ENCODE measurements at regions not wholly inside any gene's neighbourhood (a gene's known extent, or its start where the extent isn't known, plus 50 kb on each side); places are given as distances from the start of the nearest gene placed in this dataset.

- TF ChIP-seq CTCF (conservative IDR thresholded peaks at IDR 0.05): no peak
- no peak overlapping the region for H3K27ac ChIP-seq
Observed at GRCh38 chr1:14261395-14261794, 337.1 kb upstream of the KAZN start.

GRCh38 chr1:14262637-14263036 lies 335.8 kb upstream of the KAZN start:
- no peak for TF ChIP-seq CTCF (conservative IDR thresholded peaks at IDR 0.05)
- H3K27ac ChIP-seq: no peak overlapping the region

- TF ChIP-seq CTCF (conservative IDR thresholded peaks at IDR 0.05): no peak
- H3K27ac ChIP-seq: no peak overlapping the region
Observed at GRCh38 chr1:14263225-14263624, 335.3 kb upstream of the KAZN start.

- no peak overlapping the region for H3K27ac ChIP-seq
- no peak for TF ChIP-seq CTCF (conservative IDR thresholded peaks at IDR 0.05)
Observed at GRCh38 chr1:14263671-14264070, 334.8 kb upstream of the KAZN start.

- no peak for TF ChIP-seq CTCF (conservative IDR thresholded peaks at IDR 0.05)
- H3K27ac ChIP-seq: no peak overlapping the region
Observed at GRCh38 chr1:14265495-14265894, 333.0 kb upstream of the KAZN start.

- TF ChIP-seq CTCF (conservative IDR thresholded peaks at IDR 0.05): no peak
Observed at GRCh38 chr1:14267991-14268390, 330.5 kb upstream of the KAZN start.

GRCh38 chr1:14270821-14271220 lies 327.7 kb upstream of the KAZN start:
- H3K27ac ChIP-seq: no peak overlapping the region
- no peak for TF ChIP-seq CTCF (conservative IDR thresholded peaks at IDR 0.05)

More at GRCh38 chr1:14267991-14268390, 330.5 kb upstream of the KAZN start:
- H3K27ac ChIP-seq: no peak overlapping the region

GRCh38 chr1:14273811-14274210 lies 324.7 kb upstream of the KAZN start:
- no peak overlapping the region for H3K27ac ChIP-seq
- TF ChIP-seq CTCF (conservative IDR thresholded peaks at IDR 0.05): no peak

GRCh38 chr1:14279891-14280290 lies 318.6 kb upstream of the KAZN start:
- peak overlapping the region; percentile 22 for H3K27ac ChIP-seq
